ENCODE measurements at regions not wholly inside any gene's neighbourhood (a gene's known extent, or its start where the extent isn't known, plus 50 kb on each side); places are given as distances from the start of the nearest gene placed in this dataset.

DNA sequence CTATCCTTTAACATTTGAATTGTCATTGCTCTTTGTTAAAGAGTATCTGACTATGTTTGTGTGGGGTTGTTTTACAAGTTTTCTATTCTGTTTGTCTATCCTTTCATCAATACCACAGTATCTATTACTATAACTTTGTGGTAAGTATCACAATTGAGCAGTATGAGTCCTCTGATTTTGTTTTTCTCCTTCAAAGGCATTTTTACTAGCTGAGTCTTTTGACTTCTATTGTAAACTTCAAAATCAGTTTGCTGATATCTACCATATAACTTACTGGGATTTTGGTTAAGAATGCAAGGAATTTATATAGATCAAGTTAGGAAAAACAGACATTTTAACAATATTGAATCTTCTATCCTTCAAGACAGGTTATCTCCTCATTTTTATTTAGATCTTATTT, 789.8 kb upstream of the PTPRD start:
- TF ChIP-seq, protein P1, sequence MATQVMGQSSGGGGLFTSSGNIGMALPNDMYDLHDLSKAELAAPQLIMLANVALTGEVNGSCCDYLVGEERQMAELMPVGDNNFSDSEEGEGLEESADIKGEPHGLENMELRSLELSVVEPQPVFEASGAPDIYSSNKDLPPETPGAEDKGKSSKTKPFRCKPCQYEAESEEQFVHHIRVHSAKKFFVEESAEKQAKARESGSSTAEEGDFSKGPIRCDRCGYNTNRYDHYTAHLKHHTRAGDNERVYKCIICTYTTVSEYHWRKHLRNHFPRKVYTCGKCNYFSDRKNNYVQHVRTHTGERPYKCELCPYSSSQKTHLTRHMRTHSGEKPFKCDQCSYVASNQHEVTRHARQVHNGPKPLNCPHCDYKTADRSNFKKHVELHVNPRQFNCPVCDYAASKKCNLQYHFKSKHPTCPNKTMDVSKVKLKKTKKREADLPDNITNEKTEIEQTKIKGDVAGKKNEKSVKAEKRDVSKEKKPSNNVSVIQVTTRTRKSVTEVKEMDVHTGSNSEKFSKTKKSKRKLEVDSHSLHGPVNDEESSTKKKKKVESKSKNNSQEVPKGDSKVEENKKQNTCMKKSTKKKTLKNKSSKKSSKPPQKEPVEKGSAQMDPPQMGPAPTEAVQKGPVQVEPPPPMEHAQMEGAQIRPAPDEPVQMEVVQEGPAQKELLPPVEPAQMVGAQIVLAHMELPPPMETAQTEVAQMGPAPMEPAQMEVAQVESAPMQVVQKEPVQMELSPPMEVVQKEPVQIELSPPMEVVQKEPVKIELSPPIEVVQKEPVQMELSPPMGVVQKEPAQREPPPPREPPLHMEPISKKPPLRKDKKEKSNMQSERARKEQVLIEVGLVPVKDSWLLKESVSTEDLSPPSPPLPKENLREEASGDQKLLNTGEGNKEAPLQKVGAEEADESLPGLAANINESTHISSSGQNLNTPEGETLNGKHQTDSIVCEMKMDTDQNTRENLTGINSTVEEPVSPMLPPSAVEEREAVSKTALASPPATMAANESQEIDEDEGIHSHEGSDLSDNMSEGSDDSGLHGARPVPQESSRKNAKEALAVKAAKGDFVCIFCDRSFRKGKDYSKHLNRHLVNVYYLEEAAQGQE (IDR thresholded peaks at IDR 0.05; ENCODE audit: insufficient read depth in 1 of 2, low read depth in 2 of 2, low read length in 2 of 2), result no peak
- TF ChIP-seq TAF1 (IDR thresholded peaks at IDR 0.05; ENCODE audit: borderline replicate concordance, insufficient read depth, low read length), result no peak

DNA sequence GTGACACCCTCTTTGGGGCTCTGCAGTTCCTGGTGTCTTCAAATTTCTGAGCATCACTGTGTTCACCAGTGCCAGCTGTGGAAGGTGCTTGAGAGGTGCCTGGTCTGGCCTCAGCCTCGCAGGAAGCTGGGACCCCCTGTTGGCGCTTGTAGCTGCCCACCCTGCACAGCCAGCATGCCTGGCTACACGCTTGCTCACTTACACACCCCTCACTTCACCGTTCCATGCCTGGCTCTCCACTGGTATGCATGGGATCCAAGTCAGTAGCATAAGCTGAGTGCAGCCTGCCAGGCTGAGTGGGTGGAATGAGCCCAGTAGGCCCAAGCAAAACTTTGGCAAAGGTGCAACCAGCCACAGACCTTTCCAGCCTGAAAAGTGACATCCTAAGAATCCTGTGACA, 801.4 kb upstream of the PTPRD start:
- TF ChIP-seq, protein P1 (IDR thresholded peaks at IDR 0.05; ENCODE audit: insufficient read depth in 1 of 2, low read depth in 2 of 2, low read length in 2 of 2), result no peak
- TF ChIP-seq POLR2AphosphoS5 (IDR thresholded peaks at IDR 0.05; ENCODE audit: low read depth, low read length) (no peak), TAF1 (IDR thresholded peaks at IDR 0.05; ENCODE audit: borderline replicate concordance, insufficient read depth, low read length) (no peak), SIN3A (IDR thresholded peaks at IDR 0.05; ENCODE audit: borderline replicate concordance, insufficient read depth, low read length) (no peak), FOXP2 (optimal IDR thresholded peaks at IDR 0.05; ENCODE audit: borderline replicate concordance, extremely low read depth, extremely low read length, insufficient read depth) (no peak)

DNA sequence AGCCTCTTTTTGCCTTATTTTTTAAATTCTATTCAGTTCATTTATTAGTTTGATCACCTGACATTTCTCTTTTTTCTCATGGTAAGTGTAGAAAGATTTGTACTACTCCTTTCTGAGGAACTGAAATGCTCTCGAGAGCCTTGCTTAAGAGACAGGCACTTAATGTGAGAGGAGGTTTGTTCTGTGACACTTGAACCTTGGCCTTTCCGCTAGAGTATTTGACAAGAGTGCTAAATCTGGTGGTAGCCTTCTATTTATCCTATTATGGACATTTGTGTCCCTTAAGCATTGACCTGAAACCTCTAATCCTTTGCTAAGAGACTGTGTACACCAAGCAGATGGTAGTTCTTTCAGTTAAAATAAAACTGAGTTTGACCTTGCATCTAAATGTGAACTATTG, 805.0 kb upstream of the PTPRD start:
- TF ChIP-seq TAF1 (IDR thresholded peaks at IDR 0.05; ENCODE audit: borderline replicate concordance, insufficient read depth, low read length) (no peak), FOXP2 (optimal IDR thresholded peaks at IDR 0.05; ENCODE audit: borderline replicate concordance, extremely low read depth, extremely low read length, insufficient read depth) (no peak), POLR2AphosphoS5 (IDR thresholded peaks at IDR 0.05; ENCODE audit: low read depth, low read length) (no peak), SIN3A (IDR thresholded peaks at IDR 0.05; ENCODE audit: borderline replicate concordance, insufficient read depth, low read length) (no peak)
- TF ChIP-seq, protein P1 (IDR thresholded peaks at IDR 0.05; ENCODE audit: insufficient read depth in 1 of 2, low read depth in 2 of 2, low read length in 2 of 2), result no peak

DNA sequence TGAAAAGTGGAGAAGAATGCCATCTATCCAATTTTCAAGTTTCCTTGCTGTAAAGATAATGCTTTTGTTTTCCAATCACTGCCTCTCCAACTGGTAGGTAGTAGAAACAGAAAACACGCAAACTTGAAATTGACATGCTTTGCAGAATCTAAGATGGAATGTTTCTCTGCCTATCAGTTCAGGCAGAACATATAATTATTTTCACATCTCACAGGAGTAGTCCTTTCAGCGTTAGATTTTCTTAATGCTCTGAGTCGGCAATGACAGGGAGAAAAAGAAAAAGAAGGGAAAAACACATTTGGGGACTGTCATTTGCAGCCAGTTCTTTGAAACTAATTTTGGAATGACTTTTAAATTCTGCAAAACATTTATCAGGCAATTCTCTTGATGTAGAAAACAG, 818.7 kb upstream of the PTPRD start:
- TF ChIP-seq POLR2AphosphoS5 (IDR thresholded peaks at IDR 0.05; ENCODE audit: low read depth, low read length) (no peak), FOXP2 (optimal IDR thresholded peaks at IDR 0.05; ENCODE audit: borderline replicate concordance, extremely low read depth, extremely low read length, insufficient read depth) (no peak), TAF1 (IDR thresholded peaks at IDR 0.05; ENCODE audit: borderline replicate concordance, insufficient read depth, low read length) (no peak), SIN3A (IDR thresholded peaks at IDR 0.05; ENCODE audit: borderline replicate concordance, insufficient read depth, low read length) (no peak)
- TF ChIP-seq, protein P1 (IDR thresholded peaks at IDR 0.05; ENCODE audit: insufficient read depth in 1 of 2, low read depth in 2 of 2, low read length in 2 of 2), result no peak

DNA sequence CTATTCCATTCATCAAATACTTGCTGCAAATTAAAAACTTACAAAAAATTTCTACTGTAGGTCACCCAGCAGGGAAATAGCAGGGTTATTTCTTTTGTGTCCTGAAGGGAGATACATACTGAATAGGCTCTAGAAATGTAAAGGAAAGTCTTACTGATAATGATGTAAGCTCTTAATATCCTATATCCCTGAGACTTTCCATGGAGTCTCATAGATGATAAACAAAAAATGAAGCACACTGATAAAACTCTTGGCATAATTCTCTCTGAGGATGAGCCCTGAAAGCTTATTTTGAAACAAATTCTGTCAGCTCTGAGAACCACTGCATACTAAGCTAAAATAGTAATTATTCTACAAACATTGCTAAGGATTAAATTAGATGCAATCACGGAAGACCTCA, 819.6 kb upstream of the PTPRD start:
- no peak for TF ChIP-seq SIN3A (IDR thresholded peaks at IDR 0.05; ENCODE audit: borderline replicate concordance, insufficient read depth, low read length)
- no peak for TF ChIP-seq POLR2AphosphoS5 (IDR thresholded peaks at IDR 0.05; ENCODE audit: low read depth, low read length)
- TF ChIP-seq TAF1 (IDR thresholded peaks at IDR 0.05; ENCODE audit: borderline replicate concordance, insufficient read depth, low read length), result no peak
- TF ChIP-seq, protein P1 (IDR thresholded peaks at IDR 0.05; ENCODE audit: insufficient read depth in 1 of 2, low read depth in 2 of 2, low read length in 2 of 2), result no peak
- no peak for TF ChIP-seq FOXP2 (optimal IDR thresholded peaks at IDR 0.05; ENCODE audit: borderline replicate concordance, extremely low read depth, extremely low read length, insufficient read depth)

Data from PFSK-1 (cell line).